ENCODE measurements at regions not wholly inside any gene's neighbourhood (a gene's known extent, or its start where the extent isn't known, plus 50 kb on each side); places are given as distances from the start of the nearest gene placed in this dataset.

DNA sequence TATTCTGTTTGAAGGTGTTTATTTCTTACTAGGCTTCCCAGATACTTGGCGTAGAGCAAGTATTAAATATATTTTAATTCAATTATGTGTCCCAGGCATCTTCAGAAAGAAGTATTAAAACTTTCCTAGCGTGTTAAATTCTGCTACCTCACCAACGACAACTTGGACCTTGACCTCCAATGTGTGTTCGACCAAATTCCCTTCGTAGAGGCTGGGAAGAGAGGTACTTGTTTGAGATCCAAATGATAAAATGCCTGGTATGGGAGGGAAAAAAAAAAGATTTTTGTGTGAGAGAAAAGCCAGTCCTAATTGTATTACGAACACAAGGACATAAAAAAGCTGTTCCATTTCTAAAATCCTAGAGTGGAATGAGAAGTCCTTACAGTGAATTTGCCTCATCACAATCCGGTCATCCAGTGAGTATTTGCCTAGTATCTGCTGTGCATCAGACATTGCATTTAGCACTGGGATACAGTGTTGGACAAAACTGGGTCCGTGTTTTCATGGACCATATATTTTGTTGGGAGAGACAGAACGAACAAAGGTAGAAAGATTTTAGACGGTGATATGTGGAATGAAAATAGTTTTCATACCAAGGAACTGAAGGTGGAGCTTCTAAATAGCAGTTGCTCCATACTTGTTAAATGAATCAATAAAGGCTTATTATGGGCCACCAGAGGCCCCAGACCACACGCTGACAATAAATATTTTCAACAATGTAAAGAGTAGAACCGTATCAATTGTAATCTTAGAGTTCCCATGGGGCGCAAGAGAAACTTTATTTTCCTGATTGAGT, 103.1 kb downstream of the KIF4B start (continued):
- no peak for TF ChIP-seq BHLHE40 (IDR thresholded peaks at IDR 0.05; ENCODE audit: low read depth, low read length)
- no peak for TF ChIP-seq KDM5A (IDR thresholded peaks at IDR 0.05)

DNA sequence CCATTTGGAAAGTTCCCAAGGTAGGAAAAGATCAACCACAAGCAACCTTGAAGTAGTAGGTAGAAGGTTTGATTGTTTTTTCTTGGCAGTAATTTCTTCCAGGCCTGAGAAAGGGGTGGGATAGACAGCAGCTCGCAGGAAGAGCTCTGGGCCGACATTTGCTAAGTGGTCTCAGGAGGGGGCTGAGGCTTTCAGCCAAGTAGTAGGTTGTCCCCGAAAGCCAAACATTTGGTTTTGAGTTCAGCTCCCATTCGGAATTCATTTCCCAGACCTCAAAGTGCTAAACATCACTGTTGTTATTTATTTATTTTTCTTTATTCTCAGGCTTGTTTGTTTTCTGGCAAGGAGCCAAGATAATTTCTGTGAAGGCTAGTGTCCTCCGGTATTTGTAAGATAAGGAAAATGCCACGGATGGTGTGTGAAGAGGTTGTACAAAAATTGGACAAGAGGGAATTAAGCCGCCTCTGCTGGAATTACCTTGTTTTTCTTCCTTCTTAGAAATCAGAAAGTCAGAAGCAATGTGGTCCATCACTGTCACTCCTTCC, 112.1 kb downstream of the KIF4B start:
- Histone ChIP-seq H3K4me3 (no peak overlapping the region), H3K27ac (no peak overlapping the region), H3K9me3 (no peaks in the 10 kb centered on the region), H3K4me1 (peaks cover 16% of the 10 kb centered on the region; the same call in 1 of the 3 replicates), H3K4me2 (no peak overlapping the region)
- FAIRE-seq, result no peak
- CTCF ChIA-PET, result interaction anchor here (1.7 kb wide), 1 partner anchor 14 kb away, joined by 6 read pairs; no protein-coding TSS in a partner anchor
- DNase-seq (ENCODE audit: low read depth in 1 of 2, low spot score in 1 of 2), result no peak
- WGBS (ENCODE audit: missing lambda C conversion rate), result 50% methylated on average over 7 of the region's 7 CpGs
- ATAC-seq, result no peak
- POLR2A ChIA-PET, result no interaction called here
- TF ChIP-seq FOSB (CRISPR knock-in tag; IDR thresholded peaks at IDR 0.05) (no peak), RAD21 (conservative IDR thresholded peaks at IDR 0.05 in 1 of 2, IDR thresholded peaks at IDR 0.05 in 1 of 2) (no peak)
- TF ChIP-seq, protein P1, sequence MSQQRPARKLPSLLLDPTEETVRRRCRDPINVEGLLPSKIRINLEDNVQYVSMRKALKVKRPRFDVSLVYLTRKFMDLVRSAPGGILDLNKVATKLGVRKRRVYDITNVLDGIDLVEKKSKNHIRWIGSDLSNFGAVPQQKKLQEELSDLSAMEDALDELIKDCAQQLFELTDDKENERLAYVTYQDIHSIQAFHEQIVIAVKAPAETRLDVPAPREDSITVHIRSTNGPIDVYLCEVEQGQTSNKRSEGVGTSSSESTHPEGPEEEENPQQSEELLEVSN (IDR thresholded peaks at IDR 0.05; ENCODE audit: borderline replicate concordance, low read depth), result no peak

DNA sequence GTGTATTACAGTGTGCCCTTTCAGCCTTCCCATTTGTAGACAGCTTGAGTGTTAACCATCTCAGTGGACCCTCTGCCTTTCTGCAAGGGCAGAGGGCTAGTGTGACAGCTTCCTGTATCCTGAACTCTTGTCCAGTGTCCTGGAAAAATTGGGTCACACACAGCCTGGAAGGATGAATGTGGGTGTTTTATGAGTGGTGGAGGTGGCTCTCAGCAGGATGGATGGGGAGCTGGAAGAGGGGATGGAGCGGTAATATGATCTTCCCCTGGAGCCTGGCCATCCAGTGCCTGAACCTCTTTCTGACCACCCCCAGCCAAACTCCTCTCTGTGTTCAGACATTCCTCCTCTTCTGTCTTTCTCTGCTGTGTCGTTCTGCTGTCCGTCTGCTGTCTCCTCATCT, 113.0 kb downstream of the KIF4B start:
- H3K4me3 ChIP-seq, result no peak overlapping the region
- H3K9me3 ChIP-seq, result no peaks in the 10 kb centered on the region
- DNase-seq (ENCODE audit: low read depth in 1 of 2, low spot score in 1 of 2) (no peak), FAIRE-seq (no peak), ATAC-seq (no peak)
- no peak overlapping the region for H3K27ac ChIP-seq
- TF ChIP-seq NR3C1 (IDR thresholded peaks at IDR 0.05) (no peak), HEYL (CRISPR knock-in tag; IDR thresholded peaks at IDR 0.05) (no peak), RCOR1 (IDR thresholded peaks at IDR 0.05; ENCODE audit: low read depth, low read length) (no peak), JUN (IDR thresholded peaks at IDR 0.05) (no peak), BHLHE40 (IDR thresholded peaks at IDR 0.05; ENCODE audit: low read depth, low read length) (no peak), CHD4 (IDR thresholded peaks at IDR 0.05; ENCODE audit: borderline replicate concordance) (no peak), RFX5 (IDR thresholded peaks at IDR 0.05) (no peak), HOXB5 (CRISPR knock-in tag; IDR thresholded peaks at IDR 0.05) (no peak), FOSL2 (IDR thresholded peaks at IDR 0.05) (no peak), FOSL2 (CRISPR knock-in tag; IDR thresholded peaks at IDR 0.05) (no peak), EHMT2 (IDR thresholded peaks at IDR 0.05; ENCODE audit: low read depth) (no peak)
- TF ChIP-seq, protein P2, sequence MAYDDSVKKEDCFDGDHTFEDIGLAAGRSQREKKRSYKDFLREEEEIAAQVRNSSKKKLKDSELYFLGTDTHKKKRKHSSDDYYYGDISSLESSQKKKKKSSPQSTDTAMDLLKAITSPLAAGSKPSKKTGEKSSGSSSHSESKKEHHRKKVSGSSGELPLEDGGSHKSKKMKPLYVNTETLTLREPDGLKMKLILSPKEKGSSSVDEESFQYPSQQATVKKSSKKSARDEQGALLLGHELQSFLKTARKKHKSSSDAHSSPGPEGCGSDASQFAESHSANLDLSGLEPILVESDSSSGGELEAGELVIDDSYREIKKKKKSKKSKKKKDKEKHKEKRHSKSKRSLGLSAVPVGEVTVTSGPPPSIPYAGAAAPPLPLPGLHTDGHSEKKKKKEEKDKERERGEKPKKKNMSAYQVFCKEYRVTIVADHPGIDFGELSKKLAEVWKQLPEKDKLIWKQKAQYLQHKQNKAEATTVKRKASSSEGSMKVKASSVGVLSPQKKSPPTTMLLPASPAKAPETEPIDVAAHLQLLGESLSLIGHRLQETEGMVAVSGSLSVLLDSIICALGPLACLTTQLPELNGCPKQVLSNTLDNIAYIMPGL (CRISPR knock-in tag; IDR thresholded peaks at IDR 0.05; ENCODE audit: borderline replicate concordance), result no peak
- TF ChIP-seq, protein P3, sequence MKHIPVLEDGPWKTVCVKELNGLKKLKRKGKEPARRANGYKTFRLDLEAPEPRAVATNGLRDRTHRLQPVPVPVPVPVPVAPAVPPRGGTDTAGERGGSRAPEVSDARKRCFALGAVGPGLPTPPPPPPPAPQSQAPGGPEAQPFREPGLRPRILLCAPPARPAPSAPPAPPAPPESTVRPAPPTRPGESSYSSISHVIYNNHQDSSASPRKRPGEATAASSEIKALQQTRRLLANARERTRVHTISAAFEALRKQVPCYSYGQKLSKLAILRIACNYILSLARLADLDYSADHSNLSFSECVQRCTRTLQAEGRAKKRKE (CRISPR knock-in tag; IDR thresholded peaks at IDR 0.05; ENCODE audit: low read depth), result no peak
- 81% methylated on average over 3 of the region's 3 CpGs for WGBS (ENCODE audit: missing lambda C conversion rate)
- POLR2A ChIA-PET, result no interaction called here
- peaks cover 16% of the 10 kb centered on the region; the same call in 1 of the 3 replicates for H3K4me1 ChIP-seq
- CTCF ChIA-PET, result no interaction called here
- H3K4me2 ChIP-seq, result no peak overlapping the region

DNA sequence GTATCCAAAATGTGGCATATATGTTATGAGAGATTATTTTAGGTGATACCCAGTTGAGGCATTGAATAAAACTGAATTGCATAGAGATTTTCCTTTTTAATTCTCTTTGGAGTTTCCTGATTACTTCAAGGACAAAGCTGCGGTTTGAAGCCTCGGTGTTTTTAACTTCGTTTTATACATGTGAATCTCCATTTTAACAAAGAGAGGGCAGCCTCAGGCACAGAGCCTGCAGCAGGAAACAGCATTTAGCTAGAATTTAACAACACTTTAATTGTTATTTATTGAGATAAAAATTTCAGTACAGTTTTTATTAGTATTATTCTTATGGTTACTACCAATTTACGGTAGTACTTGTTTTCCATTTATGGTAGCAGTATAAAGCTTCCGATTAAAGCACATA, 114.0 kb downstream of the KIF4B start:
- H3K4me1 ChIP-seq, result peaks cover 16% of the 10 kb centered on the region; the same call in 1 of the 3 replicates
- ATAC-seq, result no peak
- H3K4me2 ChIP-seq, result no peak overlapping the region
- H3K27ac ChIP-seq, result no peak overlapping the region
- ChIA-PET POLR2A (no interaction called here), CTCF (interaction anchor here (4.1 kb wide), 1 partner anchor 12 kb away, joined by 31 read pairs; no protein-coding TSS in a partner anchor)
- no peak overlapping the region for H3K4me3 ChIP-seq
- 86% methylated on average over 5 of the region's 5 CpGs for WGBS (ENCODE audit: missing lambda C conversion rate)
- DNase-seq (ENCODE audit: low read depth in 1 of 2, low spot score in 1 of 2), result no peak
- no peaks in the 10 kb centered on the region for H3K9me3 ChIP-seq
- no peak for FAIRE-seq
- TF ChIP-seq JUNB (IDR thresholded peaks at IDR 0.05), result no peak
- TF ChIP-seq, protein P4, sequence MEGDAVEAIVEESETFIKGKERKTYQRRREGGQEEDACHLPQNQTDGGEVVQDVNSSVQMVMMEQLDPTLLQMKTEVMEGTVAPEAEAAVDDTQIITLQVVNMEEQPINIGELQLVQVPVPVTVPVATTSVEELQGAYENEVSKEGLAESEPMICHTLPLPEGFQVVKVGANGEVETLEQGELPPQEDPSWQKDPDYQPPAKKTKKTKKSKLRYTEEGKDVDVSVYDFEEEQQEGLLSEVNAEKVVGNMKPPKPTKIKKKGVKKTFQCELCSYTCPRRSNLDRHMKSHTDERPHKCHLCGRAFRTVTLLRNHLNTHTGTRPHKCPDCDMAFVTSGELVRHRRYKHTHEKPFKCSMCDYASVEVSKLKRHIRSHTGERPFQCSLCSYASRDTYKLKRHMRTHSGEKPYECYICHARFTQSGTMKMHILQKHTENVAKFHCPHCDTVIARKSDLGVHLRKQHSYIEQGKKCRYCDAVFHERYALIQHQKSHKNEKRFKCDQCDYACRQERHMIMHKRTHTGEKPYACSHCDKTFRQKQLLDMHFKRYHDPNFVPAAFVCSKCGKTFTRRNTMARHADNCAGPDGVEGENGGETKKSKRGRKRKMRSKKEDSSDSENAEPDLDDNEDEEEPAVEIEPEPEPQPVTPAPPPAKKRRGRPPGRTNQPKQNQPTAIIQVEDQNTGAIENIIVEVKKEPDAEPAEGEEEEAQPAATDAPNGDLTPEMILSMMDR (IDR thresholded peaks at IDR 0.05), result no peak
- TF ChIP-seq, protein P3 (CRISPR knock-in tag; IDR thresholded peaks at IDR 0.05; ENCODE audit: low read depth), result no peak
- no peak for TF ChIP-seq EP300 (IDR thresholded peaks at IDR 0.05)
- no peak for TF ChIP-seq BHLHE40 (IDR thresholded peaks at IDR 0.05; ENCODE audit: low read depth, low read length)
- no peak for TF ChIP-seq MAFK (IDR thresholded peaks at IDR 0.05; ENCODE audit: partially characterized antibody)
- no peak for TF ChIP-seq ZC3H11A (IDR thresholded peaks at IDR 0.05)
- TF ChIP-seq RARB (CRISPR knock-in tag; IDR thresholded peaks at IDR 0.05), result no peak
- no peak for TF ChIP-seq HDAC2 (IDR thresholded peaks at IDR 0.05)
- no peak for TF ChIP-seq CEBPB (IDR thresholded peaks at IDR 0.05)
- TF ChIP-seq RCOR1 (IDR thresholded peaks at IDR 0.05; ENCODE audit: low read depth, low read length), result no peak
- TF ChIP-seq, protein P5, sequence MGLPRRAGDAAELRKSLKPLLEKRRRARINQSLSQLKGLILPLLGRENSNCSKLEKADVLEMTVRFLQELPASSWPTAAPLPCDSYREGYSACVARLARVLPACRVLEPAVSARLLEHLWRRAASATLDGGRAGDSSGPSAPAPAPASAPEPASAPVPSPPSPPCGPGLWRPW (IDR thresholded peaks at IDR 0.05), result no peak

All from A549 (cell line).